HG03432 (cell line): ENCODE measurements at regions not wholly inside any gene's neighbourhood (a gene's known extent, or its start where the extent isn't known, plus 50 kb on each side); places are given as distances from the start of the nearest gene placed in this dataset.
"Not testable (repeated sequence)": the region's sequence is repeated elsewhere in the genome, so short reads cannot be mapped to it uniquely, and the experiment has no call there.

Experiments
- ATAC-seq: cut with Tn5 transposase; IDR thresholded peaks from one replicate; pipeline ENCODE4 v1.9.1; 2021; ENCODE audit warnings: mild to moderate bottlenecking, moderate library complexity; ENCODE audit not compliant: unreplicated experiment

GRCh38 chr3:163361357-163361878, 1716.9 kb downstream of the SI start:
- not testable (repeated sequence) for ATAC-seq

DNA sequence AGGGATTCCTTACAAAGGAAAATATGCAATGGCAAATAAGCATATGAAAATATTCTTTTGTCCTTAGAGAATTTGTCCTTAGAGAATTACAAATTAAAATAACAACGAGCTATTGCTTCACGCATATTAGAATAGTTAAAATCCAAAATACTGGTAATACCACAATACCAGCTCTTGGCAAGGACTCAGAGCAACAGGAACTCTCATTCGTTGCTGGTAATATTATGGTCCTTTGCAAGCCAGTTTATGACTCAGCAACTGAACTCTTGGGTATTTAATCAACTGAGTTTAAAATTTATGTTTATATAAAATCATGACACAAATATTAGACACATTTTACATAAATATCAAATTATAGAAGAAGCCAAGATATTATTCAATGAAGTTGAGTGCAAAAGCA, 1730.4 kb downstream of the SI start:
- ATAC-seq, result no peak

DNA sequence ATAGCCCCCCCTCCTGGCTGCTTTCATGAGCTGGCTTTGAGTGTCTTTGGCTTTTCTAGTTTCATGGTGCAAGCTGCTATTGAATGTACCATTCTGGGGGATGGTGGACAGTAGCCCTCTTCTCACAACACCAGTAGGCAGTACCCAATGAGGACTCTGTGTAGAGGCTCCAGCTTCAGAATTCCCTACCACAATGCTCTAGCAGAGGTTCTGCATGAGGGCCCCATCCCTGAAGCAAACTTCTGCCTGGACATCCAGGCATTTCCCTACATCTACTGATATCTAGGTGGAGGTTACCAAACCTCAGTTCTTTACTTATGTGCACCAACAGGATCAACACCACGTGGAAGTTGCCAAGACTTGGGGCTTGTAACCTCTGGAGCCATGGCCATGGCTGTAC, 1742.9 kb downstream of the SI start:
- no peak for ATAC-seq

DNA sequence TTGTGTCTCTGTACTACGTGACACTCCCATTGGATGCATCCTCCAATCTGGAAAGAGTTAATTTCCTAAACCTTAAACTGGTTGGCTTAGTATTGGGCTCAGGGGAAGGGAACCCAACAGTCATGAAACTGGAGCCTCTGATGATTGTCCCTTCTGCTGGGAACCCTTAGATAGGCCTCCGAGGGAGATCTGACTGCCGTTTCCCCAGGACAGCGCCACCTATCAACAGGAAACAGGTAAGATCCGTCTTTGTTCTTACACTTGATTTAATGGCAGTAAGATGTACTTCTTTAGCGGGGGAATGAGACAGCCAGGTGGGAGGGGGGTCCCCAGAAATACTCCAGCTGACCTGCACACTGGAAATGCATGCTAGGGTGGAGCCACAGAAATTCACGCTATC, 1749.6 kb downstream of the SI start:
- ATAC-seq, result no peak

DNA sequence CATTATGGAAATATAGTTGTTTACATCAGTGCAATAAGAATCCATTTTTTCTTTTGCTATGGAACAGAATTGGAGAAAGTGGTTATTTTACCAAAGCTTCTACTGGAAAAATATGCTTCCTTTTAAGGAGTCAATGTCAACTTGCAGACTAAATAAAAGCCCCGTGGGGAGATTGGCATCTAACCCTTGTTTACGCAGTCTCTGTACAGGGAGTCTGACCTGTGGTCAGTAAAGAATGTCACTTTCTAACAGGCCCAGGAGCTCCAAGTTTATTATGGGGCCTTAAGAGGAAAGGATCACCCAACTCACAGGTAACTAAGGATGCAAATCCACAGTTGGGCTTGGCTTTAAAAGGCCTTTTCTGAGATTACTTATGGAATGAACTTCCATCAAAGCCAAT, 1751.2 kb downstream of the SI start:
- no peak for ATAC-seq

DNA sequence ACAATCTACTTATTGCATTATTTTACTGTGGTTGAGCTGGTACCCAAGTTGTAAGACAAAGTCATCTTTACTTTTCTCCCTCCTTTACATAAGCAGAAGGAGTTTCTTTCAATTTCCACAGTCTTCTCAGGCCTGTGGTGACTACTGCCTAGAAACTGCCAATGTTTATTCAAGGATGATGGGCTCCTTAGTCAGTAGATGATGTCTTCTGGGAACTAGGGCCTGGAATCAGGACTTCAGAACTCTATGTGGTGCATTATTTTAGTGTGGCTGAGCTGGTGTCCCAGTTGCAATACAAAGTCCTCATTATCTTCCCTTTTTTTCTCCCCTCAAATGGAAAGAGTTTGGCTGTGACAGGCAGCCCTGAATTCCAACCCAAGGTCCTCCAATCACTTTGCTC, 1762.5 kb downstream of the SI start:
- ATAC-seq, result no peak

DNA sequence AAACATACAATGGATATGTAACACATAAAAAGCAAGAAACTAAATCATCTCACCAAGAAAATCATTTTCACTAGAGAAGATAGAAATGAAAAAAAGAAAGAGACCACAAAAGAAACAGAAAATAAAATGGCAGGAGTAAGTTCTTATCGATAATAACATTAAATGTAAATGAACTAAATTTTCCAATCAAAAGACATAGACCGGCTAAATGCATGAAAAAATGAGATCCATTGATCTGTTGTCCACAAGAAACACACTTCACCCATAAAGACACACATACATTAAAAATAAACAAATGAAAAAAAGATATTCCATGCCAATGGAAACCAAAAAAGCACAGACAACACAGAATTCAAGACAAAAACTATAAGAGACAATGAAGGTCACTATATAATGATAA, 1771.9 kb downstream of the SI start:
- no peak for ATAC-seq

GRCh38 chr3:163273694-163274093, 1777.1 kb downstream of the OTOL1 start:
- ATAC-seq, result no peak

- ATAC-seq, result no peak
Measured at GRCh38 chr3:163266731-163267130, 1770.1 kb downstream of the OTOL1 start.

DNA sequence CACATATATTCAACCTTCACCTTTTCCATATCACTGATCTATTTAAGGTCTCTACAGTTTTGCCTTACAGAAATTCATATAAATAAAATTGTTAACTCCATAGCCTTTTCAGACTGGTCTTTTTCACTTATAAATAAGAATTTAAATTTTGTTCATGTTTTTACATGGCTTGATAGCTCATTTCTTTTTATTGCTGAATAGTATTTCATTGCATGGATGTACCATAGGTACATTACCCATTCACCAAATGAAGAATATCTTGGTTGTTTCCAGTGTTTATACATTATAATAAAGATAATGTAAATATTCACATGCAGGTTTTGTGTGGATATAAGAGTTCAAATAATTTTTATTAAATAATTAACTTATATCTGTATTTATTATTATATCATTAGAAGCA, 1765.0 kb downstream of the OTOL1 start:
- no peak for ATAC-seq

GRCh38 chr3:163261056-163261455, 1764.4 kb downstream of the OTOL1 start:
- no peak for ATAC-seq

GRCh38 chr3:163218336-163218735, 1721.7 kb downstream of the OTOL1 start:
- ATAC-seq, result no peak

DNA sequence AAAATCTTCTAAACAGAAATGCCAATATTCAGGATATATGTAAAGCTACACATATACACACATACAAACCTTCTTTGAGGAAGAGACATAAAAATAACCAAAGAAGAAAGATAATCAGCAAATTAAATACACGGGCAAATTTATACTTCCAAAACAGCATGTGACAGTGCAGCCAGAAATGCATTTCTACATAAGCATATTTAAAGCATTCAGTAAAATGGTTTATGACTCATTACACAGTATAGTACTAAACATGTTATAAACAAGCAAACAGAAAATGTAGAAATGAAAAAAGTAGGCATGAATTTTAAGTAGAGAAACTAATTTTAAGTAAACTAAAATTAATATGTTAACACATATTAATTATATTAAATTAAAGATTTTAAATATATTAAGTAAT, 1717.2 kb downstream of the OTOL1 start:
- no peak for ATAC-seq

GRCh38 chr3:163196815-163197374, 1700.3 kb downstream of the OTOL1 start:
- ATAC-seq, result no peak

GRCh38 chr3:163196245-163196644, 1699.6 kb downstream of the OTOL1 start:
- ATAC-seq, result no peak

DNA sequence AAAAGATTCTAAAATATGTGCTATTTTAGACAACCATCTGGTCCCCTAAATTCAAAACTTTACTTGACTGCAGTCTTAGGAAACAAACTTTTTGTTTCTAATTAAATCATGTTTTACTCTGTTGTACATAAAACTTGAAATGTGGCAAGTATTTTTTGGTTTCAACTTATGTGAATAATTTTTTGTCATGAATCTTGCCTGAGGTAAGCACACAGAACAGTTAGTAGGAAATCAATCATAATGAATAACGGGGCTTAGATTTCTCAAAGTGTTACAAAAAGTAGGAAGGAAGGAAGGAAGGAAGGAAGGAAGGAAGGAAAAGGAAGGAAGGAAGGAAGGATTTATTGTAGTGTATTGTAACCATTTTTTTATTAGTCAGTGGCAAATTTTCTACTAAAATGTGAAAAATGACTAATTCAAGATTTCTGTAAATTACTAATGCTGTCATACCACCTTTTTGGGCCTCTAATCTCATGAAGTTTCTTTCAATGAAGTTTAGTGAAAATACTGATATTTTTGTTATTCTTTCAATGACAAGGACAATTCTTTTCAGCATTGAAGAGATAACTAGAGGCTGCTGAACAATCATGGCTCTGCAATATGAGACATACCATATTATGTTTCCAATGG, 1689.2 kb downstream of the OTOL1 start:
- no peak for ATAC-seq

GRCh38 chr3:163175970-163176369, 1679.4 kb downstream of the OTOL1 start:
- ATAC-seq, result no peak

GRCh38 chr3:163172513-163172912, 1675.9 kb downstream of the OTOL1 start:
- ATAC-seq, result not testable (repeated sequence)

DNA sequence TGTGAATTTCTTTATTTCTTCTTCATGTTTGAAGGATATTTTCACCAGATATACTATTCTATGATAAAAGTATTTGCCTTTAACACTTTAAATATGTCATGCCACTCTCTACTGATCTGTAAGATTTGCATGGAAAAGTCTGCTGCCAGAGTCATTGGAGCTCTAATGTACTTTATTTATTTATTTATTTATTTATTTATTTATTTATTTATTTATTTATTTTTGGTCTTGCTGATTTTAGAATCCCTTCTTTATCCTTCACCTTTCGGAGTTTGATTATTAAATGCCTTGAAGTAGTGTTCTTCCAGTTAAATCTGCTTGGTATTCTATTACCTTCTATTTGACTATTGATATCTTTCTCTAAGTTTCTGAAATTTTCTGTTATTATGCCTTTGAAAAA, 1669.6 kb downstream of the OTOL1 start:
- ATAC-seq, result no peak

DNA sequence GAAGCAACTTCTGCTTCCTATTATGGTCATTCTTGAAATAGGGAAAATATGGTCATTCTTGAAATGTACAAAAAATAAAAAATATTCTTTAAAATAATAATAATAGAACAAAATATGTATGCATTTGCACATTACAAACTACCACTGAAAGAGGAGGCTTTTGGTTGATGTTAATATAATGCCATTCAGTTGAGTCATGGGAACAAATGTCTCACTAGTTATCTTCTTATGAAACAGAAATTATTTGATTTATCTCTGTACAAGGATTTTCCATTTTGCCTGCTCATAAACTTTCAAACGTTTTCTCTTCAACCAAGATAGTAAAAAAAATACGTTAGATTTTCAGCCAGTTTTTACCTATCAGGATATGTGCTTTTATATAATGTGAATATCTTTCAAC, 1662.7 kb downstream of the OTOL1 start:
- ATAC-seq, result no peak

DNA sequence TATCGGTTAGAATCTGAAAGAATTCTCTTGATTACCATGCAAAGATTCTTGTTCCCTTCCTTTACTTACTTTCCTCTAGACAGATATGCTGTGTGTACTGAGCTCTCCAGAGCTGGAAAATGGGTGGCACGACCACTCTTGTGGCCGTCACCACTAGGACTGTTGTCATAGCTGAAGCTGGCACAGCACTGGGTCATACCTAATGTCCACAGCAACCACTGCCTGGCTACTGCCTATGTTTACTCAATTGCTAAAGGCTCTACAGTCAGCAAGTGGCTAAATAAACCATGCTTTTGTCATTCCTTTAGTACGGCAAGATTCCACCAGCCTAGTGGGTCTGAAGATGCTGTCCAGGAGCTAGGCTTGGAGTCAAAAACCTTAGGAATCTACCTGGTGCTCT, 1643.0 kb downstream of the OTOL1 start:
- no peak for ATAC-seq

DNA sequence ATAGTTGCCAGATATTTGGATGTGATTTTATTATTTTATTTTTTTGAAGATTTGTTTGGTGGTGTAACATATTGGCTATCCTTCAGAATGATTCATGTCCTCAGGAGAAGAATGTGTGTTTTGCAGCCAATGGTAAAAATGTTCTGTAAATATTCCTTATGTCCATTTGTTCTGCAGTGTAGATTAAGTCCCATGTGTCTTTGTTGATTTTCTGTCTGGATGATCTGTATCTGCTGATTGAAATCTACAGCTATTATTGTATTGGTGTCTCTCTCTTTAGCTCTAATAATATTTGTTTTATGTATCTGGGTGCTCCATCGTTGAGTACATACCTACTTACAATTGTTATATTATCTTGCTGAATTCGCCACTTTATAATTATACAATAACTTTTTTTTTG, 1641.7 kb downstream of the OTOL1 start:
- no peak for ATAC-seq

DNA sequence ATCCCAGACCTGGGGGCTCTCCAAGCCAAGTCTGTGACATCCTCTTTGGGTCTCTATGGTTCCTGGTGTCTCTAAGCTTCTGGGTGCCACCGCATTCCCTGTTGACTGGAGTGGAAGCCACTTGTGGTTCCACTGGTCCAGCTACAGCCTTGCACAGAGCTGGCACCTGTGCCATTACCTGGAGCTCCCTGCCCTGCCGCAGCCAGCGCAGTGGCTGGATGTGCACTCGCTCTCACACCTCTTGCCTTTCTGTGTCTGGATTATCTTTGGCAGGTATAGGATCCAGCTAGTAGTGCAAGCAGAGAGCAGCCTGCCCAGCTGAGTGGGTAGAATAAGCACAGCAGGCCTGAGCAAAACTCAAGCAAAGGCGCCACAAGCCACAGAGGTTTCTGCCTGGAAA, 1635.5 kb downstream of the OTOL1 start:
- no peak for ATAC-seq
